Transverse colon (tissue), 4 donors: ENCODE measurements at regions not wholly inside any gene's neighbourhood (a gene's known extent, or its start where the extent isn't known, plus 50 kb on each side); places are given as distances from the start of the nearest gene placed in this dataset.
A peak's percentile ranks its signal among the peaks of the same experiment; 100 is the strongest.
"Not testable (repeated sequence)": the region's sequence is repeated elsewhere in the genome, so short reads cannot be mapped to it uniquely, and the experiment has no call there.

ENCODE experiments used
- DNase-seq: peaks from one replicate; pipeline ENCODE4 v3.0.0-alpha.2; 2019
- H3K27ac ChIP-seq, 4 donors: fragments of 200-600 bp; sonication (generic); 2 replicates each; pipeline ENCODE4 v1.5.1; 2016 to 2018; ENCODE audit warnings: inconsistent platforms in 4 of 4
- H3K27me3 ChIP-seq: fragments of 200-600 bp; sonication (generic); 2 replicates; pipeline ENCODE4 v1.5.1; 2017; ENCODE audit warnings: inconsistent platforms
- H3K36me3 ChIP-seq, 4 donors: fragments of 200-600 bp; sonication (generic); 2 replicates each; pipeline ENCODE4 v1.5.1; 2017 to 2019; ENCODE audit warnings: inconsistent platforms in 4 of 4
- H3K4me1 ChIP-seq, 4 donors: fragments of 200-600 bp; sonication (generic); 2 replicates each; pipeline ENCODE4 v1.5.1; 2017 to 2020; ENCODE audit warnings: inconsistent platforms in 4 of 4
- H3K4me3 ChIP-seq, 4 donors: fragments of 200-600 bp; sonication (generic); 1 replicate in 1 of 4; 2 replicates in 3 of 4; pipeline versions ENCODE4 v1.5.1 to v1.6.1; 2017 to 2019; ENCODE audit warnings: inconsistent platforms in 4 of 4
- H3K9me3 ChIP-seq, 2 donors: fragments of 200-600 bp; sonication (generic); 2 replicates each; pipeline ENCODE4 v1.5.1; 2017 to 2019; ENCODE audit warnings: inconsistent platforms in 2 of 2
- CTCF ChIP-seq, 5 experiments: fragments of 200-600 bp in 3 of 5; fragments of 450-650 bp in 2 of 5; sonication (generic) in 3 of 5; IDR thresholded peaks; 1 replicate in 2 of 5; 2 replicates in 3 of 5; pipeline ENCODE4 v1.5.1; 2016 to 2017; ENCODE audit warnings: antibody characterized with exemption in 5 of 5, inconsistent platforms in 3 of 5, mild to moderate bottlenecking in 2 of 5, moderate library complexity in 1 of 5
- EP300 ChIP-seq: sonication (generic); formaldehyde crosslinking; IDR thresholded peaks from one replicate; pipeline ENCODE4 v1.6.1; 2017; ENCODE audit warnings: antibody characterized with exemption, low read depth
- POLR2A ChIP-seq: fragments of 450-650 bp; IDR thresholded peaks from one replicate; pipeline ENCODE4 v1.6.1; 2016; ENCODE audit warnings: antibody characterized with exemption, mild to moderate bottlenecking, moderate library complexity
- POLR2AphosphoS5 ChIP-seq, 3 donors: sonication (generic); formaldehyde crosslinking; IDR thresholded peaks; one replicate each; pipeline ENCODE4 v1.6.1; 2016; ENCODE audit warnings: antibody characterized with exemption in 3 of 3
- WGBS, 2 donors: methylation state at CpG; one replicate each; pipeline ENCODE4 v1.1.5; 2018; ENCODE audit warnings: low coverage in 1 of 2; 5-methylcytosine and 5-hydroxymethylcytosine counted together
- in situ Hi-C, 4 donors: fragments of 200-750 bp; cut with MboI; loops; one replicate each; pipeline versions ENCODE4 v1.15.0 to v1.15.1; 2017; ENCODE audit warnings: low sequenced_read_pairs in 3 of 4, low pct_ligation_motif_present in 1 of 4, low pct_unique_long_range_greater_than_20kb in 1 of 4
- intact Hi-C: fragments of 100-400 bp; cut with DNase I; formaldehyde crosslinking; loops from one replicate; pipeline ENCODE4 v1.15.1; 2023; ENCODE audit warnings: low total_unique reads

- Histone ChIP-seq H3K4me3 (no peak overlapping the region), H3K36me3 (no peaks in the 10 kb centered on the region), H3K9me3 (no peaks in the 10 kb centered on the region), H3K27ac (no peak overlapping the region), H3K4me1 (no peaks in the 10 kb centered on the region), H3K27me3 (no peaks in the 10 kb centered on the region)
- TF ChIP-seq EP300 (no peak), POLR2A (no peak), POLR2AphosphoS5 (IDR thresholded peaks at IDR 0.05) (no peak), CTCF (IDR thresholded peaks at IDR 0.05) (no peak)
- WGBS, 2 donors: 88% methylated on average over 6 of the region's 6 CpGs; no CpG with 5 or more reads in 1 of the 2 donors
- in situ Hi-C loops: no loop called here
- no peak for DNase-seq
- intact Hi-C loops: no loop called here
These were observed 309.4 kb downstream of the GLUD2 start for GRCh38 chrX:121356850-121357171.

- no peaks in the 10 kb centered on the region for H3K27me3 ChIP-seq
- no peaks in the 10 kb centered on the region for H3K4me1 ChIP-seq
- no peak overlapping the region for H3K4me3 ChIP-seq
- no peaks in the 10 kb centered on the region for H3K36me3 ChIP-seq
- no peak for DNase-seq
- WGBS, 2 donors: 81% methylated on average over 1 of the region's 1 CpG; no CpG with 5 or more reads in 1 of the 2 donors
- H3K9me3 ChIP-seq: no peaks in the 10 kb centered on the region
- in situ Hi-C loops: no loop called here
- intact Hi-C loops: no loop called here
- TF ChIP-seq CTCF (IDR thresholded peaks at IDR 0.05) (no peak), POLR2A (no peak), POLR2AphosphoS5 (IDR thresholded peaks at IDR 0.05) (no peak), EP300 (no peak)
- H3K27ac ChIP-seq: no peak overlapping the region
These were observed 312.9 kb downstream of the GLUD2 start for GRCh38 chrX:121360280-121360679.

GRCh38 chrX:121365572-121366161, 318.3 kb downstream of the GLUD2 start:
- DNase-seq: peak; percentile 31
- no peak overlapping the region for H3K4me3 ChIP-seq
- 22 to 56% methylated on average over 4 to 13 of the region's 13 CpGs for WGBS, 2 donors

GRCh38 chrX:121374471-121374870, 327.1 kb downstream of the GLUD2 start:
- Histone ChIP-seq H3K36me3 (no peaks in the 10 kb centered on the region), H3K27me3 (no peaks in the 10 kb centered on the region), H3K4me1 (no peaks in the 10 kb centered on the region), H3K9me3 (no peaks in the 10 kb centered on the region), H3K27ac (no peak overlapping the region), H3K4me3 (no peak overlapping the region)
- DNase-seq: no peak
- TF ChIP-seq EP300 (no peak), POLR2AphosphoS5 (IDR thresholded peaks at IDR 0.05) (no peak), POLR2A (no peak), CTCF (IDR thresholded peaks at IDR 0.05) (no peak)
- intact Hi-C loops (no loop called here), in situ Hi-C loops (no loop called here)
- 54 to 59% methylated on average over 3 of the region's 3 CpGs for WGBS, 2 donors

More at GRCh38 chrX:121365572-121366161, 318.3 kb downstream of the GLUD2 start:
- in situ Hi-C loops: no loop called here
- H3K27me3 ChIP-seq: no peaks in the 10 kb centered on the region
- H3K4me1 ChIP-seq: no peaks in the 10 kb centered on the region
- peak overlapping the region in 2 of 4 donors; percentile 52 to 55 for H3K27ac ChIP-seq
- TF ChIP-seq EP300 (no peak), CTCF (IDR thresholded peaks at IDR 0.05) (no peak), POLR2AphosphoS5 (IDR thresholded peaks at IDR 0.05) (no peak), POLR2A (no peak)
- no peaks in the 10 kb centered on the region for H3K36me3 ChIP-seq
- intact Hi-C loops: no loop called here
- H3K9me3 ChIP-seq: no peaks in the 10 kb centered on the region

- not testable (repeated sequence) for H3K36me3 ChIP-seq, H3K27ac ChIP-seq, H3K9me3 ChIP-seq
These were observed 334.5 kb downstream of the GLUD2 start for GRCh38 chrX:121381915-121382314.

More at GRCh38 chrX:121381915-121382314, 334.5 kb downstream of the GLUD2 start:
- H3K27me3 ChIP-seq, DNase-seq, H3K4me3 ChIP-seq, in situ Hi-C loops, intact Hi-C loops, H3K4me1 ChIP-seq: not testable (repeated sequence)
- WGBS, 2 donors: 85 to 86% methylated on average over 1 to 7 of the region's 7 CpGs
